ENCODE measurements at regions not wholly inside any gene's neighbourhood (a gene's known extent, or its start where the extent isn't known, plus 50 kb on each side); places are given as distances from the start of the nearest gene placed in this dataset.

DNA sequence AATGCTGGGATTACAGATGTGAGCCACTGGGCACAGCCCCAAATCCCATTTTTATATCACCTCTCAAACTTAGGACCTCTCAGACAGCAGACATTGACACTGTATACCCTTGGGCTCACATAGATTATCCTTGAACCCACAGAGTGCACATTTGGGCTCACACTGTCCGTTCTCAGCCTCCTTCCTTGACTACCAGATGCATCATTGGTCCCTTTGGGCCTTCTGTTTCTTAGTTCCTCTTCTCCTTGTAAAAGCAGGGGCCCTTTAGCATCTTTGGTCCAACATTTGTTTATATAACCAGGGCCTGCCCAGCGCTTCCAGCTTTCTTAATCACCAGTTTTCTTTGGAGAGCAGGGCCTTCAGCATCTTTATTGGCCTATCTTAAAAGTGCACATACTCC lies 126.2 kb downstream of the SEC61B start:
- ATAC-seq (no peak), DNase-seq (ENCODE audit: low spot score) (no peak)
- Mint-ChIP-seq H3K27me3 (ENCODE audit: low read depth) (no peaks in the 10 kb centered on the region), H3K9me3 (no peaks in the 10 kb centered on the region), H3K4me3 (no peak overlapping the region), H3K4me1 (no peaks in the 10 kb centered on the region), H3K27ac (no peak overlapping the region), H3K36me3 (no peaks in the 10 kb centered on the region)
- TF ChIP-seq ETV6 (CRISPR knock-in tag; IDR thresholded peaks at IDR 0.05) (no peak), ZNF121 (CRISPR knock-in tag; IDR thresholded peaks at IDR 0.05) (no peak), FOXP1 (CRISPR knock-in tag; IDR thresholded peaks at IDR 0.05; ENCODE audit: borderline replicate concordance) (no peak), HMGA2 (CRISPR knock-in tag; IDR thresholded peaks at IDR 0.05) (no peak), IRF2 (CRISPR knock-in tag; IDR thresholded peaks at IDR 0.05; ENCODE audit: borderline replicate concordance, low read depth) (no peak), SMAD4 (CRISPR knock-in tag; IDR thresholded peaks at IDR 0.05) (no peak), ZNF232 (CRISPR knock-in tag; IDR thresholded peaks at IDR 0.05) (no peak)
- TF ChIP-seq, protein P1, sequence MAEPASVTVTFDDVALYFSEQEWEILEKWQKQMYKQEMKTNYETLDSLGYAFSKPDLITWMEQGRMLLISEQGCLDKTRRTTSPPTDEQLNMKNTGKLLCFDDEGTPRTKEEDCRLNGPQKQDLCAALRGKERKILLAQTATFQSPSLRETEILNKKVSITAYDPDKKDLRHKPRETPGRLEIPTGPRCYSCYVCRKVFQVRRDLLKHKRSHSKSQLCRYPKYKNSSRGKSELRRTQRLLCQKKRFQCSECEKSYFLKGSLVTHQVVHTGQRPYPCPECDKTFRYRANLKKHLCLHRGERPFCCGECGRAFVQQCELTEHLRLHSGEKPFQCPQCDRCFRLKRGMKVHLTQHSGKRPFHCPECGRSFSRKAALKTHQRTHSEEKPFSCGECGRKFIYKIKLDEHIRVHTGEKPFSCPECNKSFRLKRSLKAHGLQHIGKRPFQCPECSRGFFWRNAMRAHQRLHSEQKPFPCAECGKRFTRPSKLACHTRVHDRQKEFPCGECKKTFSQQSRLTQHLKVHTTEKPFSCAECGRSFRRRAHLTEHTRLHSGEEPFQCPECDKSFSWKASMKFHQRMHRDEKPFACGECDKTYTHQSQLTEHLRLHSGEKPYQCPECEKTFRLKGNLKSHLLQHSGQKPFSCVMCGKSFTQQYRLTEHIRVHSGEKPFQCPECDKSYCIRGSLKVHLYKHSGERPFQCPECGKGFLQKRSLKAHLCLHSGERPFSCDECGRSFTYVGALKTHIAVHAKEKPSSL (CRISPR knock-in tag; conservative IDR thresholded peaks at IDR 0.05) = no peak
- ChIA-PET POLR2A (no interaction called here), CTCF (no interaction called here)

DNA sequence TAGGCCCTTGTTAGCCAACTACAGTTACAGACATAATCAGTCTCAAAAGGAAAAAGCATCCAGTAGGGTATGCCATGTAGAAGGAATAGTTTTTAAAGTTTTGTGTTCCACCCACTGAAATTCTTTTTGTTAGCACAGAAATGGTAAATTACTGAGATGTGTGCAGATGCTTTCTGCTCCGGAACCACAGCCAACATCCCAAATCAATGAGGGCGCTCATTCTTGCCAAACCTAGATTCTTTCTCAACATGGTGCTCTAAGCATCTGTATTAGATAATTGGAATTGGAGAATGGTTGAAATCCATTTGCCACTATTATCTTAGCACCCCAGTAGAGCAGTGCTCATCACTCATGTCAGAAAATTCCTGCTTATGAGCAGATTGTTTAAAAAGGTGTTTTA lies 127.8 kb downstream of the SEC61B start:
- no peaks in the 10 kb centered on the region for H3K36me3 Mint-ChIP-seq
- POLR2A ChIA-PET = interaction anchor here (0.5 kb wide), 1 partner anchor 118 kb away, joined by 3 read pairs; no protein-coding TSS in a partner anchor
- no peak overlapping the region for H3K4me3 Mint-ChIP-seq
- H3K9me3 Mint-ChIP-seq = no peaks in the 10 kb centered on the region
- TF ChIP-seq CREB1 (CRISPR knock-in tag; IDR thresholded peaks at IDR 0.05) = no peak
- no peak for TF ChIP-seq ATF1 (CRISPR knock-in tag; IDR thresholded peaks at IDR 0.05)
- TF ChIP-seq, protein P2, sequence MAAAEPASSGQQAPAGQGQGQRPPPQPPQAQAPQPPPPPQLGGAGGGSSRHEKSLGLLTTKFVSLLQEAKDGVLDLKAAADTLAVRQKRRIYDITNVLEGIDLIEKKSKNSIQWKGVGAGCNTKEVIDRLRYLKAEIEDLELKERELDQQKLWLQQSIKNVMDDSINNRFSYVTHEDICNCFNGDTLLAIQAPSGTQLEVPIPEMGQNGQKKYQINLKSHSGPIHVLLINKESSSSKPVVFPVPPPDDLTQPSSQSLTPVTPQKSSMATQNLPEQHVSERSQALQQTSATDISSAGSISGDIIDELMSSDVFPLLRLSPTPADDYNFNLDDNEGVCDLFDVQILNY (CRISPR knock-in tag; IDR thresholded peaks at IDR 0.05) = no peak
- TF ChIP-seq ZNF263 (CRISPR knock-in tag; IDR thresholded peaks at IDR 0.05; ENCODE audit: low read depth) = no peak
- TF ChIP-seq, protein P3, sequence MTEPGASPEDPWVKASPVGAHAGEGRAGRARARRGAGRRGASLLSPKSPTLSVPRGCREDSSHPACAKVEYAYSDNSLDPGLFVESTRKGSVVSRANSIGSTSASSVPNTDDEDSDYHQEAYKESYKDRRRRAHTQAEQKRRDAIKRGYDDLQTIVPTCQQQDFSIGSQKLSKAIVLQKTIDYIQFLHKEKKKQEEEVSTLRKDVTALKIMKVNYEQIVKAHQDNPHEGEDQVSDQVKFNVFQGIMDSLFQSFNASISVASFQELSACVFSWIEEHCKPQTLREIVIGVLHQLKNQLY (CRISPR knock-in tag; IDR thresholded peaks at IDR 0.05) = no peak
- TF ChIP-seq ZNF138 (CRISPR knock-in tag; conservative IDR thresholded peaks at IDR 0.05) = no peak
- TF ChIP-seq, protein P4, sequence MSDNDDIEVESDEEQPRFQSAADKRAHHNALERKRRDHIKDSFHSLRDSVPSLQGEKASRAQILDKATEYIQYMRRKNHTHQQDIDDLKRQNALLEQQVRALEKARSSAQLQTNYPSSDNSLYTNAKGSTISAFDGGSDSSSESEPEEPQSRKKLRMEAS (CRISPR knock-in tag; IDR thresholded peaks at IDR 0.05) = no peak
- no peak for TF ChIP-seq ZNF232 (CRISPR knock-in tag; IDR thresholded peaks at IDR 0.05)
- ATAC-seq = no peak
- no peaks in the 10 kb centered on the region for H3K4me1 Mint-ChIP-seq
- H3K27ac Mint-ChIP-seq = no peak overlapping the region
- no peak for DNase-seq (ENCODE audit: low spot score)
- CTCF ChIA-PET = no interaction called here
- H3K27me3 Mint-ChIP-seq (ENCODE audit: low read depth) = no peaks in the 10 kb centered on the region

DNA sequence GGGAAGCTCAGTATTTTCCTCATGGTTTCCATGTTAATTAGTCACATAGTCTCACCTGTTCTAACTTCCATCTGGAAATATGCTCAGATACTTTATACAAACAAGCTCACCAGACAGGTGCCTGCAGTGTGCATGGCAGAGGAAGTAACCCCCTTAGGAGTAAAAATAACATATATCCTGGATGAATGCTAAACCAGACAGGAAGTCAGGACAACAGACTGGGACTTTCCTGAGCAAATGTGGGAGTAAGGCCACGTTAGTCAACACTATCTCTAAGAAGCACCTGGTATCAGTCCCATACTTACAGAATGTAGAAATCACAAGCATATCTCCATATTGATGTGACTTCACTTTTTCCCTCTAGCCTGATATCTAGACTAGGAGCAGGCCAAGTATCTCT lies 128.4 kb downstream of the SEC61B start:
- Mint-ChIP-seq H3K9me3 (no peaks in the 10 kb centered on the region), H3K4me3 (no peak overlapping the region), H3K4me1 (no peaks in the 10 kb centered on the region), H3K27ac (no peak overlapping the region), H3K27me3 (ENCODE audit: low read depth) (no peaks in the 10 kb centered on the region), H3K36me3 (no peaks in the 10 kb centered on the region)
- no peak for DNase-seq (ENCODE audit: low spot score)
- ChIA-PET POLR2A (no interaction called here), CTCF (no interaction called here)
- no peak for ATAC-seq
- TF ChIP-seq, protein P5, sequence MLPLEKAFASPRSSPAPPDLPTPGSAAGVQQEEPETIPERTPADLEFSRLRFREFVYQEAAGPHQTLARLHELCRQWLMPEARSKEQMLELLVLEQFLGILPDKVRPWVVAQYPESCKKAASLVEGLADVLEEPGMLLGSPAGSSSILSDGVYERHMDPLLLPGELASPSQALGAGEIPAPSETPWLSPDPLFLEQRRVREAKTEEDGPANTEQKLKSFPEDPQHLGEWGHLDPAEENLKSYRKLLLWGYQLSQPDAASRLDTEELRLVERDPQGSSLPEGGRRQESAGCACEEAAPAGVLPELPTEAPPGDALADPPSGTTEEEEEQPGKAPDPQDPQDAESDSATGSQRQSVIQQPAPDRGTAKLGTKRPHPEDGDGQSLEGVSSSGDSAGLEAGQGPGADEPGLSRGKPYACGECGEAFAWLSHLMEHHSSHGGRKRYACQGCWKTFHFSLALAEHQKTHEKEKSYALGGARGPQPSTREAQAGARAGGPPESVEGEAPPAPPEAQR (CRISPR knock-in tag; IDR thresholded peaks at IDR 0.05) = no peak
- no peak for TF ChIP-seq ZNF219 (CRISPR knock-in tag; IDR thresholded peaks at IDR 0.05; ENCODE audit: borderline replicate concordance)
- TF ChIP-seq, protein P6, sequence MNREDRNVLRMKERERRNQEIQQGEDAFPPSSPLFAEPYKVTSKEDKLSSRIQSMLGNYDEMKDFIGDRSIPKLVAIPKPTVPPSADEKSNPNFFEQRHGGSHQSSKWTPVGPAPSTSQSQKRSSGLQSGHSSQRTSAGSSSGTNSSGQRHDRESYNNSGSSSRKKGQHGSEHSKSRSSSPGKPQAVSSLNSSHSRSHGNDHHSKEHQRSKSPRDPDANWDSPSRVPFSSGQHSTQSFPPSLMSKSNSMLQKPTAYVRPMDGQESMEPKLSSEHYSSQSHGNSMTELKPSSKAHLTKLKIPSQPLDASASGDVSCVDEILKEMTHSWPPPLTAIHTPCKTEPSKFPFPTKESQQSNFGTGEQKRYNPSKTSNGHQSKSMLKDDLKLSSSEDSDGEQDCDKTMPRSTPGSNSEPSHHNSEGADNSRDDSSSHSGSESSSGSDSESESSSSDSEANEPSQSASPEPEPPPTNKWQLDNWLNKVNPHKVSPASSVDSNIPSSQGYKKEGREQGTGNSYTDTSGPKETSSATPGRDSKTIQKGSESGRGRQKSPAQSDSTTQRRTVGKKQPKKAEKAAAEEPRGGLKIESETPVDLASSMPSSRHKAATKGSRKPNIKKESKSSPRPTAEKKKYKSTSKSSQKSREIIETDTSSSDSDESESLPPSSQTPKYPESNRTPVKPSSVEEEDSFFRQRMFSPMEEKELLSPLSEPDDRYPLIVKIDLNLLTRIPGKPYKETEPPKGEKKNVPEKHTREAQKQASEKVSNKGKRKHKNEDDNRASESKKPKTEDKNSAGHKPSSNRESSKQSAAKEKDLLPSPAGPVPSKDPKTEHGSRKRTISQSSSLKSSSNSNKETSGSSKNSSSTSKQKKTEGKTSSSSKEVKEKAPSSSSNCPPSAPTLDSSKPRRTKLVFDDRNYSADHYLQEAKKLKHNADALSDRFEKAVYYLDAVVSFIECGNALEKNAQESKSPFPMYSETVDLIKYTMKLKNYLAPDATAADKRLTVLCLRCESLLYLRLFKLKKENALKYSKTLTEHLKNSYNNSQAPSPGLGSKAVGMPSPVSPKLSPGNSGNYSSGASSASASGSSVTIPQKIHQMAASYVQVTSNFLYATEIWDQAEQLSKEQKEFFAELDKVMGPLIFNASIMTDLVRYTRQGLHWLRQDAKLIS (CRISPR knock-in tag; IDR thresholded peaks at IDR 0.05; ENCODE audit: borderline replicate concordance) = no peak
- TF ChIP-seq ZNF416 (CRISPR knock-in tag; IDR thresholded peaks at IDR 0.05) = no peak
- no peak for TF ChIP-seq ZBTB21 (CRISPR knock-in tag; IDR thresholded peaks at IDR 0.05; ENCODE audit: borderline replicate concordance)
- no peak for TF ChIP-seq ZNF138 (CRISPR knock-in tag; conservative IDR thresholded peaks at IDR 0.05)

Data from WTC11 (cell line).